Ammon's horn (tissue), 1 donor: ENCODE measurements at regions not wholly inside any gene's neighbourhood (a gene's known extent, or its start where the extent isn't known, plus 50 kb on each side); places are given as distances from the start of the nearest gene placed in this dataset.
"Not testable (repeated sequence)": the region's sequence is repeated elsewhere in the genome, so short reads cannot be mapped to it uniquely, and the experiment has no call there.

Experiments
- DNase-seq: peaks from one replicate; pipeline ENCODE4 v3.0.0-alpha.2; 2016; ENCODE audit warnings: low spot score

GRCh38 chr3:110001905-110002304 is 664.6 kb upstream of the DPPA4 start:
- DNase-seq = not testable (repeated sequence)

DNA sequence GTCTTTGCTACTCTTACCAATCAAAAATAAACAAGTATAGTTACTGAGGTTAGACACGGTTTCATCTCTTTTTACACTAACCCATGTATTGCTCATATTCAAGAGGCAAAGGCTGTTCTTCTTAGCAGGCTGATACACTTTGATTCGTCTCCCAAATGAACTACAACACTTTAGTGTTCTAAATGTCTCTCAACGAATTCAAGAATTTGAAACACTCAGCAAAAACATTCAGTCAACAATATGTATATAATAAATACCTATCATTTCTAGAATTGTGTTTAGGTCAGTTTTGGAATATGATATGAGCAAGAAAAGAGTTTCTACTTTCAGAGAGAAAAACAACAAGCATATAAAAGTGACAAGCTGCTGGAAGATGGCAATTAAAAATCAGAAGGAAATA is 669.6 kb upstream of the DPPA4 start:
- DNase-seq = no peak

DNA sequence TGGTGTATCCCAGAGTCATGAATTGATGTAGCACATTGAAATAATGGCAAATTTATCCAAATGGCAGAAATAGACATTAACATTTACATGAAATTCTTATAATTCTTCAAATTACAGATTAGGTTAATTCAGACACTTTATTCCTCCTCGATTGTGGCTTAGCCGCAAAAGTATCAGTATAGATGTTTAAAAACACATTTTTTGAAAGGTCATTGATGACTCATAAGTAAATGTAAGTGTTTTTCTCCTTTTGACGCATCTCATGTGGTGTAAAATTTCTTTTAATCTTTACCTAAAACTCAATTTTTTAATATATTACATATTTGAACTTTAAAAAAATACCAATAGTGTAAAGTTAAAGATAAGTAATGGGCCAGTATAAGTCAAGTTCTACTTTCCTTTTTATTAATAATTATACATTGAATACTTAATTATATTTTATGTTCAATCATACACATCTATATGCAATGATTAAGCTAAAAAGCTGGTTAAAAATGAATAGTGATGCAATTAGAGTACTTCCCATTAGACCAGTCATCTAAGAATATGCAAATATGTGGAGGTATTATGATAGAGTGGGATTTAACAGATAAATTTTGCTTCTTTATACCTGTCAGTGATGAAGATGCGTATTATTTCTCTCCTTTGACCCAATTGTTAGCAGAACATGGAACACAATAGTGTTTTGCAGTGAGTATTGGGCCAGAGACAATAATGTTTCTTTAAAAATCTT is 678.1 kb upstream of the DPPA4 start:
- DNase-seq = no peak

DNA sequence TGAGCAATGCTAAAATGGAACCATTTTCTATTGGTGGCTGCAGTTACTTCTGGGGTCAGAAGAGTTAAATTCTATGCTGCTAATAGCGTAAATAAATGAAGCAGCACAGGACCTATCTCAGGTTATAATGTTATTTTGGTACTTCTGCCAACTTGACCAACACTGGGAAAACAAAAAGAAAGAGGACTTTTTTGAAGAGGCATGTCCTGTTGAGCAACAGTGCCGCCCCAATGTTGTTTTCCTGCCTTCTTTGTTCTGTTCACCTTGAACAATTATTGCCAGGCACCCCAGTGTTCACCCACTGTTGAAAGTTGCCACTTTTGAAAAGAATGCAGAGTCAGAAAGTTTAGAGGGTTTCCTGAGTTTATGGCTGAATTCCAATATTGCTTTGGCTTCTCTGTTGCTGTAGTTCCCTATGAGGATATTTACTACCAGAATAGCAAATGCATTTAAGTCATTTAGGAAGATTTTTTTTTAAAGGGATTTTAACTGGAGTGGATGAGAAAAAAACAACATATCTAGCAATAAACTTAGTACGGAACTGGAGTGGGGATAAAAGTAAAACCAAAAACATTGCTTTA is 679.0 kb upstream of the DPPA4 start:
- DNase-seq = no peak

- DNase-seq = no peak
These were observed 680.0 kb upstream of the DPPA4 start for GRCh38 chr3:110017304-110017703.

DNA sequence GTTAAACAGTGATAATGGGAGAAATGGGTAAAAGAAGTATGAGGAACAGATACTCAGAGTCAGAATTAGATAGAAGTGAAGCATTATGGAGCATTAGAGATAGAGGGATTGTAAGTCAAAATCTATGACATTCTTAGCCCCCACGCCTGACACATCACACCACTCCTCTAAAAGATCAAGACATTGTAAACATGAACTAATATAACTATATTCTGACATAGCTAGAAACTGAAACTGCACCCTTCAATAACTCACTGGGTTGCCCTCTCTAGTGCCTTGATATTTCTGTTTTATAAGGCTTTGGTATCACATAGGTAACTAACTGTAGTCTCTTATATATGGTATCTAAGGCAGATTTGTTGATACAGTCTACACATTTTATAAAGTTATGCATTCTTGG is 684.3 kb upstream of the DPPA4 start:
- DNase-seq = no peak

DNA sequence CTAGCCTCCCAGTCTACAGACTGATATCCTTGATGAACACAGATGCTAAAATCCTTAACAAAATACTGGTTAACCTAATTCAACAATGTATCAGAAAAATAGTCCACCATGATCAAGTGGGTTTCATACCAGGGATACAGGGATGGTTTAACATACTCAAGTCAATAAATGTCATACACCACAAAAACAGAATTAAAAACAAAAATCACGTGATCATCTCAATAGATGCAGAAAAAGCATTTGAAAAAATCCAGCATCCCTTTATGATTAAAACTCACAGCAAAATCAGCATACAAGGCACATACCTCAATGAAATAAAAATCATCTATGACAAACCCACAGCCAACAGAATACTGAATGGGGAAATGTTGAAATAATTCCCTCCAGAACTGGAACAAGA is 685.7 kb upstream of the DPPA4 start:
- not testable (repeated sequence) for DNase-seq

GRCh38 chr3:110026421-110026820 is 689.1 kb upstream of the DPPA4 start:
- DNase-seq = no peak

DNA sequence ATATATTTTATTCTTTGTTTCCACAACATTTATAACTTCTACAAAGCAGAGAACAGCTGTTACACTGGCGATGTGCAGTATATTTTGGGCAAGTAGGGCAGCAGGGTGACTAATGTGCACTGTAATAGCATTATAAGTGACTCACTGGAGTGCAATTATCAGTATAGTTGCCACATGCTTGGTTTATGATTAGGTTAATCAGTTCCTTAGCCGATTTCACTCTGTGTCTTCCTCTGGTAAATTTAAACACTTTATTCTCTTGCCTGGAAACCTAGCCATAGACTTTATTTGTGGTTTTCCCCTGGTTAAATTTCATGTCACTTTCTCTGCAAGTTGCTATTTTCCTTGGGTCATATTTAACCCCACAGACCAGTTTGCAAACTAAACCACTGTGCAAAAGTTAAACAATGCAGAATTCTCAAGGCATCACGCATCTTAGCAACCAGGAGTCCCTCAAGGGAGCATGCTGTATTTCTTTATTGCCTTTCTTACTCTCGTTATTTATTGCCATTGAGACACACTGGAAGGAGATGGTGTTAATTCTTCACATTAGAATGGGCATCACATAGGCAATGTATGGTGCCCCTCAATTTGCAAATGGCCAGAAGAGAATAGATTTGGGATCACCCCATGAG is 690.2 kb upstream of the DPPA4 start:
- DNase-seq = peak; percentile 4

GRCh38 chr3:110031975-110032374 is 694.6 kb upstream of the DPPA4 start:
- no peak for DNase-seq

DNA sequence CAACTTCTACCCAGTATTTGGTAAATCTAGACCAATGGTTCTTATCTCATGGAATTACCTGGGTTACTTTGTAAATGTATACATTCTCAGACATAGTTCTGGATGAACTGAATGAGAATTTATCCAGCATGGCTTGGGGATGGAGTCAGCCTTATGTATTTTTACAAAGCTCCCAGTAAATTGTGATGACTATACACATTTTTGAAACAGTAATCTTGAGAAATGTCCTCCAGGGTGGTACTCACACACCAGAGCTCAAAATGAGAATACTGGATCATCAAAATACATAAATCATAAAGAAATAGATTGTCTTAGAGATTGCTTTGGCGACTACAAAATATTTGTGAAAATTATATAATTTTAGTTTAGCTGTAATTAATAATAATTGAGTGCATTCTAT is 722.1 kb upstream of the DPPA4 start:
- no peak for DNase-seq

DNA sequence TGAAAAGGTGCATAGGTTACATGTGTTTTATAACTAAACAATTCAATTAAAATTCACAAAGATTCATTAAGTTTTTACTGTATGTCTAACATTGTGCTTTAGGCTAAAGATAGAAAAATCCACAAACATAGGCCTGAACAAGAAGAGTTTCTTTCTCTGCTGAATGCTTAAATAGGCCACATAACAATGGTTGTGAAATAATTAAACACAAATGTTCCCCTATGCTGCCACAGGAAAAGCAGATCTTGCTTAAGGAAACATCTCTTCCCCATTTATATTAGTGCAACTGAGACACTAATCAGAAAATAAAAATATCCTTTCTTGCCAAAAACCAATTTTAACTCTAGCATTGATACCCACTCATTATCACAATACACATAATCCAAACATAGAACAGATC is 725.4 kb upstream of the DPPA4 start:
- no peak for DNase-seq

GRCh38 chr3:110063178-110063577 is 725.8 kb upstream of the DPPA4 start:
- DNase-seq = no peak

DNA sequence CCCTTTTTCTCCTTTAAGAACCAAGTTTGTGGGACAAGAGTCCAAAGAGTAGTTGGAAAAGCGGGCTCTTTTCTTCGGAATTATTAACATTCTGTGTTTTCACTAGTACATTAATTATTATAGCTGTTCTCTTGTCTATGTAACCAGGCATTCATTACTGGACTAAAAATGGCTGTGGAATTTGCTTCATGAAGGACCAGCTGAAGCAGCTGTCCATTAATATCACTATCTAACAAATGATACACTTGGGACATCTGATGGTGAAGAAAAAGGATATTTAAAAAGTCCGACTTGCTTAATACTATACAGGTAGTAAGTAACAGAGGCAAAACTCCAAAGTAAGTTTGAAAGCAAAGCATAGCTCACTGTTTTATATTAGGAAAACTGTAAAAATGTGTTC is 728.9 kb upstream of the DPPA4 start:
- DNase-seq = no peak

- DNase-seq = no peak
These were observed 730.2 kb upstream of the DPPA4 start for GRCh38 chr3:110067527-110067926.

GRCh38 chr3:110069761-110070160 is 732.4 kb upstream of the DPPA4 start:
- no peak for DNase-seq

- DNase-seq = no peak
These were observed 733.0 kb upstream of the DPPA4 start for GRCh38 chr3:110070161-110070916.

DNA sequence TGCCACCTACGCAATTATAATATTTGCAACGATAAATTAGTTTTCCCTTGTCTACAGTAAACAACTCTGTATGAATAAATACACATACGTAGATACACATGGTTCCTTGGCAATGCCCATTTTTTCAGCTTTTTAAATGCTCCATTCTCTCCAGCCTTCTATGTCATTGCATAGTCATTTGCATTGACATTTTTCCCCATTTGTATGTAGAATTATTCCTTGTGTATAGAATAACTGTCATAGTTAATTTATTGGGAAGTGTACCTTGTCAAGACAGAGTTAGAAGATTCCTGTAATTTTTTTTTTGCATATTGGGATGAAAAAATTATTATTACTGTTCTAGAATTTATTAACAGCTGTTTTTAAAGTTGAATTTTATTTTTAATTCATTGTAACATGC is 736.7 kb upstream of the DPPA4 start:
- DNase-seq = no peak

DNA sequence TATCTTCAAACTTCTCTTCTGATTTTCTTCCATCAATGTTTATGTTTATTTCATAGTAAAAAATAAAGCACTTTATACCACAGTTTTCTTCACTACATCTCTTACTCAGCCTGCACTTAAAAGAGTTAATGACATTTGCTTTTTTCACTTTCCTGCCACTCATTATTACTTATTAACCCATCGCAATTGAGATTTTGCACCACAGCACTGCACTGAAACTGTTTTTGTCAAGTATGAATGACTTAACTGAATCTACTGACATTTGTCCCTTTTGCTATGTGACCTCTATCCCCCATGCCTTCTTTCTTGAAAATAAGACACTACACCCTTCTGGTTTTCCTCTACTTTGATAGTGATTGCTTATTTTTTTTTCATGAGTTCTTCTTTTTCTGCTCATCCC is 739.7 kb upstream of the DPPA4 start:
- DNase-seq = no peak

DNA sequence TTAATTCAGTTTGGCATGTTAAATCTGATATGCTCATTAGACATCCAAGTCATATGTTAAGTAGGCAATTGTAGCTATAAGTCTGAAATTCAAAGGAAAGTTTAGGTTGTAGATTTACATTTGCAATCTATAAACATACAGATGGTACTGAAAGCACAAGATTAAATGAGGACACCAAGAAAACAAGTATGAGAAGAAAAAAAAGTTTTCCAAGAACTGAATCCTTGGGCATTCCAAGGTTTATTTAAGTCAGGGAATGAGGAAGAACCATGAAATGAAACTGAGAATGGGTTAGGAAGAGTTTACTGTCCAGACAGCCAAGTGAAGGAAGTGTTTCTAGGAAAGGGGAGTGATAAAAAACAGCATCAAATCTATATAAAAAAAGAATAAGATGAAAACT is 756.1 kb upstream of the DPPA4 start:
- DNase-seq = no peak

- no peak for DNase-seq
These were observed 756.6 kb upstream of the DPPA4 start for GRCh38 chr3:110093812-110094401.

DNA sequence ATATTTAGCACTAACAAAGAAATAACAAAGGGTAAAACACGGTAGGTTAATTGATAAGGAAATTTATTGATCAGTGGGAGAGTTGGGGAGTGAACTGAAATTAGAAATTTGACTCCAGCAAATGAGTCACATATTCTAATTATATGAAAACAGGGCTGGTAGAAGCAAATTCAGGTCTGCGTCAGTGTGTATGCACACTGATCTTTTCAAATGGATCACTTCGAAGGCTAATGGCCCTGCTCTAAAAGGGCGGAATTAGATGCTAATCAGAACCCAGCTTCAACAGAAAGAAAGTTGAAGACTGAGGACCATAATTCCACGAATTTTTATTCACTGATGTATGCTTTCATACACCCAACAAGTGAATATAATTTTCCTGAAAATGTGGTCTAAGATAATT is 762.4 kb upstream of the DPPA4 start:
- DNase-seq = no peak

DNA sequence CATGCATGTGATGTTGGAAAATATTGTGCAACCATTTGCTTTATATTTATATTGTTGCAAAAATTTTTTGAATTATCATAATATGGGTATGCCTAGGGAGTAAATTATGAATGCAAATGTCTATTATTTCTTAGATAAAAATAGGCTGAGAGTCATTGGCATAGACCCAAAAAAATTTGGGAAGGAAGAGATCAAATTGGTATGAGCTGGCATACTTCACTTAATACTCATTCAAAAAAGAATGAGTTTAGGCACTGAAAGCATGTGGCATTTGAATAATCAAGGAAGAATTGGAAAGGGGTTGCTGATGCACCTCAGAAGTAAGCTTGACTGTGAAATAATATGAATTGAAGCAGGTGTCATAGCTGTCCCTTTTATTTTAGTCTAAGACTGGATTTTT is 764.0 kb upstream of the DPPA4 start:
- no peak for DNase-seq
